HEK293T (cell line): ENCODE measurements at regions not wholly inside any gene's neighbourhood (a gene's known extent, or its start where the extent isn't known, plus 50 kb on each side); places are given as distances from the start of the nearest gene placed in this dataset.

ENCODE experiments used
- CTCF ChIA-PET: fragments of 350-600 bp; formaldehyde crosslinking; extraction: SDS; loops from one replicate; lab custom pipeline; 2021; ENCODE audit warnings: antibody characterized with exemption, inconsistent platforms; lab: Yijun Ruan, JAX
- POLR2A ChIA-PET: fragments of 350-600 bp; formaldehyde crosslinking; extraction: SDS; loops from one replicate; lab custom pipeline; 2020; ENCODE audit warnings: antibody characterized with exemption, inconsistent platforms; lab: Yijun Ruan, JAX
- DNase-seq: peaks from one replicate; pipeline ENCODE4 v3.0.0; 2012; ENCODE audit warnings: mixed read lengths; ENCODE audit errors: extremely low spot score
- ARNT ChIP-seq: fragments of 450-650 bp; IDR thresholded peaks from 2 replicates; pipeline ENCODE4 v1.6.1; 2017; ENCODE audit warnings: mild to moderate bottlenecking
- BHLHE40 ChIP-seq: fragments of 450-650 bp; IDR thresholded peaks from 2 replicates; pipeline ENCODE4 v1.6.1; 2016; ENCODE audit warnings: mild to moderate bottlenecking, moderate library complexity, borderline replicate concordance
- CTBP1 ChIP-seq: fragments of 450-650 bp; IDR thresholded peaks from 2 replicates; pipeline ENCODE4 v1.6.1; 2016; ENCODE audit warnings: borderline replicate concordance
- ELF4 ChIP-seq: fragments of 450-650 bp; IDR thresholded peaks from 2 replicates; pipeline ENCODE4 v1.6.1; 2017; ENCODE audit warnings: antibody characterized with exemption
- FOXA1 ChIP-seq: fragments of 450-650 bp; IDR thresholded peaks from 2 replicates; pipeline ENCODE4 v1.6.1; 2016; ENCODE audit warnings: mild to moderate bottlenecking
- FOXK2 ChIP-seq: fragments of 450-650 bp; IDR thresholded peaks from 2 replicates; pipeline ENCODE4 v1.6.1; 2016; ENCODE audit warnings: mild to moderate bottlenecking
- FOXM1 ChIP-seq: fragments of 450-650 bp; IDR thresholded peaks from 2 replicates; pipeline ENCODE4 v1.6.1; 2017; ENCODE audit warnings: mild to moderate bottlenecking, borderline replicate concordance
- HDGF ChIP-seq: fragments of 450-650 bp; IDR thresholded peaks from 2 replicates; pipeline ENCODE4 v1.6.1; 2017; ENCODE audit warnings: antibody characterized with exemption, borderline replicate concordance
- L3MBTL2 ChIP-seq: fragments of 450-650 bp; conservative IDR thresholded peaks from 2 replicates; pipeline ENCODE4 v1.6.1; 2016; ENCODE audit warnings: mild to moderate bottlenecking
- LEF1 ChIP-seq: fragments of 450-650 bp; IDR thresholded peaks from 2 replicates; pipeline ENCODE4 v1.6.1; 2017; ENCODE audit warnings: mild to moderate bottlenecking, borderline replicate concordance
- NFRKB ChIP-seq: fragments of 450-650 bp; IDR thresholded peaks from 2 replicates; pipeline ENCODE4 v1.6.1; 2016; ENCODE audit warnings: mild to moderate bottlenecking, moderate library complexity
- SP1 ChIP-seq: fragments of 450-650 bp; IDR thresholded peaks from 2 replicates; pipeline ENCODE4 v1.6.1; 2017
- SUZ12 ChIP-seq: fragments of 450-650 bp; IDR thresholded peaks from 2 replicates; pipeline ENCODE4 v1.6.1; 2016; ENCODE audit warnings: mild to moderate bottlenecking
- TARDBP ChIP-seq: fragments of 450-650 bp; IDR thresholded peaks from 2 replicates; pipeline ENCODE4 v1.6.1; 2016
- ZNF384 ChIP-seq: fragments of 450-650 bp; IDR thresholded peaks from 2 replicates; pipeline ENCODE4 v1.6.1; 2016
- TF ChIP-seq, protein P1 (sequence below): fragments of 450-650 bp; IDR thresholded peaks from 2 replicates; pipeline ENCODE4 v1.6.1; 2016

DNA sequence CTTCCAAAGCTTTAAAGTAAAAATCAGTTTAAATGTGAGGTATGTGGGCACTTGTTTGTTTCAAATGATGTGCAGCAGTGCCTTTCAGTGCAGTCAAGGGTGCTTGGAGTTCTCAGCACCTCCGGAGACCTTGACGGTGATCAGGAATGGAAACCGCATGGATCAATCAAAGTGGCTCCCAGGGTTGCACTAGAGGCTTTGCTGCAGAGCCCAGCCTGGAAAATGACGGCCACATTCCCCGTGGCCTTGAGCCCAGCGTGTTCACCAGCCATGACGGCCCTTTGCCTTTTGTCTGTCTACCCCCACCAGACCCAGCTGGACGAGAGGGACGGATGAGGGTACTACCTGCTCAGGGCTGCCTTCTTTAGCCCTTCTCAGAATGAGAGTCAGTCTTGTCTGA is 320.0 kb downstream of the TEX29 start:
- TF ChIP-seq FOXA1 (no peak), FOXK2 (no peak), ZNF384 (no peak), BHLHE40 (no peak), LEF1 (no peak), ARNT (no peak), HDGF (no peak)
- DNase-seq = no peak
- ChIA-PET POLR2A (no interaction called here), CTCF (no interaction called here)

DNA sequence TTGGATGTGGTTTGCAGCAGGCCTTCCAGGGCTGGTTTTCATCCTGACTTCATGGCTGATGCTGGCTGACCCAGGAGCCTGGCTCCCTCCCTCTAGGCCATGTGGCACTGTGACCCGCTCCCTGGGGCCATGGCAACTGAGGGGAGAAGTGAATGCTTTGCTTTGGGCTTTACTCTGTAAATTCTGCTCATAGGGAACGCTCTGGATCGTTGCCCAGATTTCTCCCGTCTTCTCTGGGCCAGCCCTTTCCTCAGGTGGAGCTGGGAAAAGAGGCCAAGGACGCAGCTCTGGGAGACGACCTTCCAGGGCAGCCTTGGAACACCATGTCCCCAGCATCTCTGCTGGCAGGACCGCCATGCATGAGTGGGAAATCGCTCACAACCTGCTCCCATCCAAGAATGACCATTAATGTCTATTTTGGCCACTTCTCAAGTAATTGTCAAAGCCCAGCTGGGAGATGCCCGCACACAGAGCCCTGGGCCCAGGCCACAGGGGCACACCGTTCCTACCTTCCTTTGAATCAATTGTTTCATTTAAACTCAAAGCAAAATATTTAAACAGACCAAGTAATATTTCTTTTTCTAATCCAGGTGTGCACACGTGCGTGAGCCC is 321.8 kb downstream of the TEX29 start:
- ChIA-PET POLR2A (no interaction called here), CTCF (no interaction called here)
- no peak for DNase-seq
- TF ChIP-seq LEF1 = no peak
- no peak for TF ChIP-seq FOXK2
- no peak for TF ChIP-seq ZNF384
- TF ChIP-seq BHLHE40 = no peak
- no peak for TF ChIP-seq ARNT
- TF ChIP-seq ELF4 = no peak
- TF ChIP-seq HDGF = no peak
- no peak for TF ChIP-seq TARDBP
- TF ChIP-seq CTBP1 = no peak

DNA sequence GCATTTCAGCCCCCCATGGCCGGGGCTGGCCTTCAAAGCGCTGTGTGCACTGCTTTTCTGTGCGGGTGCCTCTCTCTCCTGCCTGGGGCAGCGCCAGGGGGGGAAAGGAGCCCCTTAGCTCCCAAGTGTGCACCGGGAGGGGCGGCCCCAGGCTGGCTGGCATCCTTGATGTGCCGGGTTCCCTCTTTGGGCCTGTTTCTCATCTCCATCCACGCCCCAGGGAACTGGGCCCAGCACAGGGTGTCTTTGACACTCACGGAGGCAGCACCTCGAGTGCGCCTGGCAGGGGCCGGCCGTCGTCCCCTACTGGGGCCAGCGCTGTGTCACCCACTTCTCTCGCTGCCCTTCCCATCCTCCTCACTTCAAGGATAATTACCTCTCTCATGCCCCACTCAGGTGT is 324.3 kb downstream of the TEX29 start:
- POLR2A ChIA-PET = no interaction called here
- CTCF ChIA-PET = no interaction called here
- TF ChIP-seq SUZ12 = no peak
- no peak for TF ChIP-seq L3MBTL2
- no peak for TF ChIP-seq LEF1
- no peak for TF ChIP-seq TARDBP
- no peak for TF ChIP-seq NFRKB
- TF ChIP-seq ZNF384 = no peak
- TF ChIP-seq ARNT = no peak
- TF ChIP-seq ELF4 = no peak
- TF ChIP-seq BHLHE40 = no peak
- TF ChIP-seq, protein P1, sequence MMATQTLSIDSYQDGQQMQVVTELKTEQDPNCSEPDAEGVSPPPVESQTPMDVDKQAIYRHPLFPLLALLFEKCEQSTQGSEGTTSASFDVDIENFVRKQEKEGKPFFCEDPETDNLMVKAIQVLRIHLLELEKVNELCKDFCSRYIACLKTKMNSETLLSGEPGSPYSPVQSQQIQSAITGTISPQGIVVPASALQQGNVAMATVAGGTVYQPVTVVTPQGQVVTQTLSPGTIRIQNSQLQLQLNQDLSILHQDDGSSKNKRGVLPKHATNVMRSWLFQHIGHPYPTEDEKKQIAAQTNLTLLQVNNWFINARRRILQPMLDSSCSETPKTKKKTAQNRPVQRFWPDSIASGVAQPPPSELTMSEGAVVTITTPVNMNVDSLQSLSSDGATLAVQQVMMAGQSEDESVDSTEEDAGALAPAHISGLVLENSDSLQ = no peak
- TF ChIP-seq HDGF = no peak
- TF ChIP-seq SP1 = no peak
- TF ChIP-seq FOXK2 = no peak
- no peak for TF ChIP-seq CTBP1
- TF ChIP-seq FOXA1 = no peak
- no peak for TF ChIP-seq FOXM1
- DNase-seq = no peak

DNA sequence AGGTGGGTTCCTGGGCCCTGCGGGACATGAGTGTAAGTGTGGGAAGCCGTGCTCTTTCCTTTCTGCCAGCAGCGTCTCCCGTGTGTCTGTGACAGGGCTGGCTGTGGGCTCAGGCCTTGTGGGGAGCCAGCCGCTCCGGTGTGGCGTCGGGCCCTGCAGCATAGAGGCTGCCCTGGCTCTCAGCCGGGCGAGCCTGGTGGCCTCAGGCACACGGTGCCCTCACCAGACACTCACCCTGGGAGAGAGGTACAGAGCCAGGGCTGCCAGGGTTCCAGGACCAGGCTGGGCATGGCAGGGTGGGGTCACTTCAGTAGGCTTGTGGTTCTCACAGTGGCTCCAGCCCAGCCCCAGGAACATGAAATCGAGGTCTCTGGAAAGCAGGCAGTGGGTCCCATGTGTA is 324.8 kb downstream of the TEX29 start:
- ChIA-PET POLR2A (no interaction called here), CTCF (no interaction called here)
- TF ChIP-seq ARNT = no peak
- TF ChIP-seq L3MBTL2 = no peak
- TF ChIP-seq FOXM1 = no peak
- no peak for TF ChIP-seq SP1
- TF ChIP-seq ZNF384 = no peak
- TF ChIP-seq FOXK2 = no peak
- TF ChIP-seq SUZ12 = no peak
- TF ChIP-seq FOXA1 = no peak
- TF ChIP-seq BHLHE40 = no peak
- TF ChIP-seq TARDBP = no peak
- no peak for TF ChIP-seq ELF4
- TF ChIP-seq HDGF = no peak
- DNase-seq = no peak

DNA sequence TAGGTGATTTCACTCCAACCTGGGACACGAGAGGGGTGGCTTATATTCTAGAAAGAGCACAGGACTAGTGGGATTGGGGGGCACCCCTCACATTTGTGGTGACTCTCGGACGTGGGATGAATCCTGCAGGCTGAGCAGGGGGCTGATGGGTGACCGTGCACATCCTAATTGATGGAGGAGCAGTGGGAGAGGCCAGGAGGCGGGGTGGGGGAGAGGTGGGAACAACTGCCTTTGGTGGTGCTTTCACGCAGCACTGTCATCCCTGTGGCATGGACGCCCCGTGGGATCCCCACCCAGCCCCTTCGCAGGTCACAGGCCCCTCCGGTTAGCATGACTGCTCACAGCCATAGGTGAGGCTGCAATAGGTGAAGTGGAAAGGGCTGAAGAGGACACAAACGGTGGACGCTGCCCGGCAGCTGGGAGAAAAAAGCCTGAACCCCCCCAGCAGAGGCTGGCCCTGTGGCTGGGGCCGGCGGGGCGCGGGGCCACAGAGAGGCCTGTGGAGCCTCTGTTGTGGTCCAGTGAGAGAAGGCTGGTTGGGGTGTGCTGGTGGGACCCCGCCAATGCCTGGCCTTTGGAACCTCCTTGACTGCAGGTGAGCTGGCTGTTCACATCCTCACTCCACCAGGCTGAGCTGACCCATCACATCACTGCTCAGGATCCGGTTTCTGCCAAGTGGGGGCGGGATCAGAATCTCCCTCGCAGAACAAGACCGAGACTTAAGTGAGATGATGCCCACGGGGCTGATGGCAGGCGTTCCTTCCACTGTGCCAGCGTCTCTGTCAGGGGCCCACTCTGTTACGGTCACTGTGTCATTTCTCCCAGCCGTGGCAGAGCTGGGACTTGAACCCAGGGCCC is 325.4 kb downstream of the TEX29 start:
- no peak for DNase-seq
- ChIA-PET POLR2A (no interaction called here), CTCF (no interaction called here)
- TF ChIP-seq SUZ12 (no peak), NFRKB (no peak), SP1 (no peak), FOXA1 (no peak)

DNA sequence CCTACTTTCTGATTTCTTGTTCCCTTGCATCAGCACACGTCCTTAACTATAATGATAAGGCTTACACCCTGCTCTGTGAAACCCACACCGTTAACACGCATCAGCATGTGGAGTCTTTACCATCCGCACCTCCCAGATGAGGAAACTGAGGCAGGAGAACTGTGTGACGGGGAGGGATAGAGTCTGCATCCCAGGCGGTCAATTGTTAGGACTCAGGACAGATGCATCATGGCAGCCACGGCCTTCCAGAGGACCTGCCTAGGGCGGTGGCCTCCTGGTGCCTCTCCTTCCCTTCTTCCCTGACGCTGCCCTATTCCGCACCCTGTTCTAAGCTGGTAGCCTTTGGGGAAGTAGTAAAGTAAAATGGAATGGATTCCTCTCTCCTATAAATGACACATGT is 326.0 kb downstream of the TEX29 start:
- POLR2A ChIA-PET = no interaction called here
- TF ChIP-seq NFRKB = no peak
- no peak for TF ChIP-seq ARNT
- TF ChIP-seq SUZ12 = no peak
- TF ChIP-seq HDGF = no peak
- TF ChIP-seq FOXM1 = no peak
- TF ChIP-seq, protein P1 = no peak
- TF ChIP-seq FOXA1 = no peak
- no peak for TF ChIP-seq CTBP1
- TF ChIP-seq FOXK2 = no peak
- no peak for TF ChIP-seq L3MBTL2
- TF ChIP-seq BHLHE40 = no peak
- TF ChIP-seq TARDBP = no peak
- no peak for TF ChIP-seq LEF1
- TF ChIP-seq SP1 = no peak
- TF ChIP-seq ZNF384 = no peak
- DNase-seq = no peak
- CTCF ChIA-PET = no interaction called here
